GM13977 (cell line): ENCODE measurements at regions not wholly inside any gene's neighbourhood (a gene's known extent, or its start where the extent isn't known, plus 50 kb on each side); places are given as distances from the start of the nearest gene placed in this dataset.

Experiments
- DNase-seq: peaks from one replicate; pipeline ENCODE4 v3.0.0; 2012; ENCODE audit warnings: low spot score
- CTCF ChIP-seq: IDR thresholded peaks from 2 replicates; pipeline ENCODE4 v1.5.1; 2012; ENCODE audit warnings: mild to moderate bottlenecking, control low read depth; ENCODE audit not compliant: insufficient read depth; ENCODE audit errors: extremely low read depth, missing control alignments
- in situ Hi-C: fragments of 300-500 bp; cut with MboI; formaldehyde crosslinking; loops from one replicate; pipeline ENCODE4 v1.12.0; 2022; ENCODE audit warnings: low sequenced_read_pairs, low pct_unique_long_range_greater_than_20kb, mixed read lengths, inconsistent platforms; ENCODE audit not compliant: unreplicated experiment

DNA sequence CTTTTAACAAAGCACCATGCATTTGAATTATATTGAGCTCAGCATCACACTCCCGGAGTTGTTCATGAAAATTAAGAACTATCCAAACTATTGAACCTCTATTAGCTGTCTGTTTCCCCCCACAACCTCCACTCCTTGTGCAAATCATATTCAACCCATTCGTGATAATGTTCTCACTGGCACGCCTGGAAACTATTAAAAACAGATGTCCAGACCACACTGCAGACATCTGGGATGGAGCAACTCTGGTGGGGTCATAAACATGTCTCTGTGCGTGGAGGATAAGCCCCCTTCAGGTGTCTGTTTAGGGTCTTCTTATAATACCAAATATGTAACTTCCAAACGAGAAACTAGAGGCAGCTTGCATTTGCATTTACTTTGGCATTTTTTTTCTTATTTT lies 193.7 kb downstream of the TFAP2A start:
- in situ Hi-C loops, result no loop called here

GRCh38 chr6:10219510-10219909 lies 195.4 kb downstream of the TFAP2A start:
- in situ Hi-C loops, result no loop called here
- DNase-seq, result no peak
- TF ChIP-seq CTCF, result no peak

More for the DNA sequence above, 193.7 kb downstream of the TFAP2A start:
- no peak for DNase-seq
- TF ChIP-seq CTCF, result no peak

- no peak for DNase-seq
- in situ Hi-C loops, result no loop called here
- no peak for TF ChIP-seq CTCF
These were observed 197.8 kb downstream of the TFAP2A start for GRCh38 chr6:10217111-10217510.

DNA sequence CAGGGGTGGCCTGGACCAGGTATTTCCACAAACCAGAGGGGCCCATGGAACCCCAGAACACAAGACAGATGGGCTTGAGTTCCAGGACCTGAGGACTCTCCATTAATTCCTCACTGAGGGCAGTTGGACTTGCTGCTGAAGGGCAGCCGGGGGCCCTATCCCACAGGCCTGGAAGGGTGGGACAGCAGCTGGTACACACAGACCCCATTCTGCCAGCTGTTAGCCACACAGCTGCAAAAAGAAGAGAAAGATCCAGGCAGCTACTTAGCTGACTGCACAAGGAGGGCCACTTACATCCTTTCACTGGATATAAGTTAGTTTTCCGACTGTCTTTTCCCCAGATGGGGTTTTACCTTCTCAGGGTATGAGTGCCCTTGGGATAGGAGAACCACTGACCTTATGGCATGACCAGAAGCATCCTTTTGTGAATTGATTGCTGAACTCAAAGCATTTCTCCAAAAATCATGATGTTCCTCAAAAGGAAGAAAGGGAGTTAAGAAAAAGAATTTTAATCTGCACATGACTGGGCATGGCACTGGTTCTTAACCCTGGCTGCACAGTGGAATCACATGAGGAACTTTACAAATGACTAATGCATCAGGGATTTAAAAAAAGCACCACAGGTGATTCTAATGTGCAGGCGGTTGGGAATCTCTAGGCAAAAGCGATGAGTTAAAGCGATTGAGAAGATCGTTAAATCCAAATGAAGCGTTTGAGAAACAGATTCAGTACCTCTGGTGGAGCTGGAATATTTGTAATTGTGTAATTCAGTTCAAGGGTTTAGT lies 199.4 kb downstream of the TFAP2A start:
- DNase-seq, result no peak
- TF ChIP-seq CTCF, result no peak
- in situ Hi-C loops, result no loop called here

- no peak for DNase-seq
- no peak for TF ChIP-seq CTCF
- in situ Hi-C loops, result no loop called here
These were observed 204.8 kb downstream of the TFAP2A start for GRCh38 chr6:10210052-10210451.

- in situ Hi-C loops, result no loop called here
- DNase-seq, result no peak
- no peak for TF ChIP-seq CTCF
These were observed 209.0 kb downstream of the TFAP2A start for GRCh38 chr6:10205892-10206291.
